ENCODE measurements at regions not wholly inside any gene's neighbourhood (a gene's known extent, or its start where the extent isn't known, plus 50 kb on each side); places are given as distances from the start of the nearest gene placed in this dataset.

DNA sequence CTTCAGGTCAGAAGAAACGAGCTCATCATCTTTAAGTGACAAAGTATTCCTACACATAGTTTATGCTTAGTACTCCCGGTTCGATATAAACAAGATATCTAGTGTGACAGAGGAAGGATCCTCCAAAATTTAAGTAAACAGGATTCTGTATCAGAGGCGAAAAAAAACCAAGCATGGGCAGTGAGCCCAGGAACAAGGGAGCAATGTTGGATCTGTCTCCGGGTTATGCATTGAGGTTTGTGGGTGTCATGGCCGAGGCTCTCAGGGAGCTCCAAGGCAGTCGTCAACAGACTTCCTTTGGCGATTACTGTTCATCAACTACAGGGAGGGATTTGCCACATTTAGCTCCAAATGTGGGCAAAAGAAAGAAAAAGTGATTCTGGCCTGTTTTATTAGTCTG, 319.5 kb downstream of the CBLN4 start:
- CTCF ChIA-PET = no interaction called here
- no peak for DNase-seq (ENCODE audit: extremely low spot score)
- POLR2A ChIA-PET = no interaction called here
- no peak for TF ChIP-seq BHLHE40 (IDR thresholded peaks at IDR 0.05; ENCODE audit: borderline replicate concordance)
- TF ChIP-seq SUZ12 (IDR thresholded peaks at IDR 0.05) = no peak
- no peak for TF ChIP-seq ARNT (IDR thresholded peaks at IDR 0.05)
- TF ChIP-seq HDGF (IDR thresholded peaks at IDR 0.05; ENCODE audit: borderline replicate concordance) = no peak
- TF ChIP-seq NFRKB (IDR thresholded peaks at IDR 0.05) = no peak
- TF ChIP-seq FOXM1 (IDR thresholded peaks at IDR 0.05; ENCODE audit: borderline replicate concordance) = no peak
- no peak for TF ChIP-seq ELF4 (IDR thresholded peaks at IDR 0.05)

- POLR2A ChIA-PET = no interaction called here
- DNase-seq (ENCODE audit: extremely low spot score) = no peak
- TF ChIP-seq LEF1 (IDR thresholded peaks at IDR 0.05; ENCODE audit: borderline replicate concordance) (no peak), FOXA1 (IDR thresholded peaks at IDR 0.05) (no peak), CTBP1 (IDR thresholded peaks at IDR 0.05; ENCODE audit: borderline replicate concordance) (no peak), BHLHE40 (IDR thresholded peaks at IDR 0.05; ENCODE audit: borderline replicate concordance) (no peak), L3MBTL2 (conservative IDR thresholded peaks at IDR 0.05) (no peak), SP1 (IDR thresholded peaks at IDR 0.05) (no peak), ELF4 (IDR thresholded peaks at IDR 0.05) (no peak), HDGF (IDR thresholded peaks at IDR 0.05; ENCODE audit: borderline replicate concordance) (no peak), SUZ12 (IDR thresholded peaks at IDR 0.05) (no peak), FOXK2 (IDR thresholded peaks at IDR 0.05) (no peak), ZNF384 (IDR thresholded peaks at IDR 0.05) (no peak), FOXM1 (IDR thresholded peaks at IDR 0.05; ENCODE audit: borderline replicate concordance) (no peak), TARDBP (IDR thresholded peaks at IDR 0.05) (no peak), ARNT (IDR thresholded peaks at IDR 0.05) (no peak), PKNOX1 (IDR thresholded peaks at IDR 0.05) (no peak)
- CTCF ChIA-PET = no interaction called here
Observed at GRCh38 chr20:55685425-55685824, 319.9 kb downstream of the CBLN4 start.

DNA sequence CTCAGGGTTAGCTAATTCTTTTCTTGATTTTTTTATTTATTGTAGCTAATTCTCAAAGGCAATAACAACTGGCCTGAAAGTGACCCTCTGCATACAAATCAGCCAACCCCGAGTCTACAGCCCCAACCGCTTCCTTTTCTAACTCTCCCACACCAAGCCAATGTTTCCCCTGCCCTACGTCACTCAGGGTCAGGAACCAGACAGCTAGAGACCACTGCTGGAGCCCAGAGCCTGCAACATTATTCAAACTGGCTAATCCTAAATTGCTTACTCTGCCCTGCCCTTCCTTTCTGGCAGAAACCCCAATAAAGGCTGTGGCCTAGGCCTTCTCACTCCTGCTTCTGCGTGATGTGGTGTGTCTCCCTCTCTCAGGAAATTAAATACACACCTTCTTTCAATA, 320.7 kb downstream of the CBLN4 start:
- ChIA-PET CTCF (no interaction called here), POLR2A (no interaction called here)
- no peak for TF ChIP-seq FOXA1 (IDR thresholded peaks at IDR 0.05)
- TF ChIP-seq BHLHE40 (IDR thresholded peaks at IDR 0.05; ENCODE audit: borderline replicate concordance) = no peak
- TF ChIP-seq L3MBTL2 (conservative IDR thresholded peaks at IDR 0.05) = no peak
- no peak for TF ChIP-seq TARDBP (IDR thresholded peaks at IDR 0.05)
- no peak for TF ChIP-seq FOXK2 (IDR thresholded peaks at IDR 0.05)
- TF ChIP-seq ZNF384 (IDR thresholded peaks at IDR 0.05) = no peak
- TF ChIP-seq NFRKB (IDR thresholded peaks at IDR 0.05) = no peak
- no peak for TF ChIP-seq PKNOX1 (IDR thresholded peaks at IDR 0.05)
- no peak for TF ChIP-seq CTBP1 (IDR thresholded peaks at IDR 0.05; ENCODE audit: borderline replicate concordance)
- no peak for DNase-seq (ENCODE audit: extremely low spot score)

DNA sequence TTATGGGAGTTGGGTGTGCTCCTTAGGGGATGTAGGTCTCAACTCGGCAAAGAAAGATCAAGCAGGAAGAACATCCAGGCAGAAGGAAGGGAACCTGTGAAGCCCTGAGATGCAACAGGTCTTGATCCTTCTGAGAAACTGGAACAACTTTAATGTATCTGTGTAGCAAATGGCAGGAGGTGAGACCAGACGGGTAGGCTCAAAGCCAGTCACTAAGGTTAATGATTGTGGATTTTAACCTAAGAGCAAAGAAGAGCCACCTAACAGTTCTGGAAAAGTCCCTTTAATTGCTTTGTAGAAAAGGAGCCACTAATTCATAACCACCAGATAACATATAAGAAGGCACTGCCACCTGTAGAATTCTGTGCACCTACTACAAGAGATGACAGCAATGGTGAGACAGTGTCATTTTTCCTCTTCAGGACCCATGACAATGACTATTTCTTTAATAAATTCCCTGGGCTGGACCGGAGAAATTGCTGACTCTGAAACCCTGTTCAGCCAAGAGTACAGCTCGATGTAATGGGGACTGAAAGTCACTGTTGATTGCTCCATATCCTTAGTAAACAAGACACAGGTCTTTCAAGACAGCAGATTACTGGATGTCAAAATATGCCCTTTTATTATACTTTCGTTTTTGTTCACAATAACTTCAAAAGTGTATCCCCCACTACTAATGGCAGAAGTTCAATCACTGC, 326.2 kb downstream of the CBLN4 start:
- CTCF ChIA-PET = no interaction called here
- POLR2A ChIA-PET = no interaction called here
- DNase-seq (ENCODE audit: extremely low spot score) = no peak
- no peak for TF ChIP-seq HDGF (IDR thresholded peaks at IDR 0.05; ENCODE audit: borderline replicate concordance)
- no peak for TF ChIP-seq FOXK2 (IDR thresholded peaks at IDR 0.05)

DNA sequence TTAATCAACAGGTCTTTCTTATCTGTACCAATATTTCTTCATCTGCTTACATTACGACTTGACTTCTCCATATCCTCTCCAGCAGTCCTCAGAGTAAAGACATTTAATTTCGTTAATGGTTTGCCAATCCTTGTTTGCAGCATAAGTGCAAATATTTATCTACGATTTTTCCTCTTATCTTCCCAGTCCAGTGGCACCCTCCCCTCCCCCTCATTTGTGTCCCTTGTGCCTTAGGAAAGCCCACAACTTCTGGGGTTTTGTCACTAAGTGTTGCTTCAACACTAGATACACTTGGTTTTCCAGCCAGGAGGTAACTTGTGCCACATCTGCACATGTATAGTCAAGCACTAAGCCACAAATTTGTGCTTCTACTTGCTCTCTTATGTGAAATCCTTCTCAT, 327.2 kb downstream of the CBLN4 start:
- ChIA-PET CTCF (no interaction called here), POLR2A (no interaction called here)
- TF ChIP-seq BHLHE40 (IDR thresholded peaks at IDR 0.05; ENCODE audit: borderline replicate concordance) = no peak
- no peak for TF ChIP-seq LEF1 (IDR thresholded peaks at IDR 0.05; ENCODE audit: borderline replicate concordance)
- no peak for TF ChIP-seq ELF4 (IDR thresholded peaks at IDR 0.05)
- TF ChIP-seq SP1 (IDR thresholded peaks at IDR 0.05) = no peak
- TF ChIP-seq L3MBTL2 (conservative IDR thresholded peaks at IDR 0.05) = no peak
- TF ChIP-seq HDGF (IDR thresholded peaks at IDR 0.05; ENCODE audit: borderline replicate concordance) = no peak
- no peak for TF ChIP-seq FOXK2 (IDR thresholded peaks at IDR 0.05)
- TF ChIP-seq FOXM1 (IDR thresholded peaks at IDR 0.05; ENCODE audit: borderline replicate concordance) = no peak
- no peak for TF ChIP-seq PKNOX1 (IDR thresholded peaks at IDR 0.05)
- no peak for TF ChIP-seq ARNT (IDR thresholded peaks at IDR 0.05)
- TF ChIP-seq SUZ12 (IDR thresholded peaks at IDR 0.05) = no peak
- TF ChIP-seq FOXA1 (IDR thresholded peaks at IDR 0.05) = no peak
- TF ChIP-seq NFRKB (IDR thresholded peaks at IDR 0.05) = no peak
- TF ChIP-seq ZNF384 (IDR thresholded peaks at IDR 0.05) = no peak
- TF ChIP-seq TARDBP (IDR thresholded peaks at IDR 0.05) = no peak
- TF ChIP-seq CTBP1 (IDR thresholded peaks at IDR 0.05; ENCODE audit: borderline replicate concordance) = no peak
- no peak for DNase-seq (ENCODE audit: extremely low spot score)

GRCh38 chr20:55677011-55677410, 328.3 kb downstream of the CBLN4 start:
- no peak for DNase-seq (ENCODE audit: extremely low spot score)
- no peak for TF ChIP-seq SUZ12 (IDR thresholded peaks at IDR 0.05)
- TF ChIP-seq HDGF (IDR thresholded peaks at IDR 0.05; ENCODE audit: borderline replicate concordance) = no peak
- TF ChIP-seq ARNT (IDR thresholded peaks at IDR 0.05) = no peak
- TF ChIP-seq LEF1 (IDR thresholded peaks at IDR 0.05; ENCODE audit: borderline replicate concordance) = no peak
- TF ChIP-seq FOXK2 (IDR thresholded peaks at IDR 0.05) = no peak
- no peak for TF ChIP-seq NFRKB (IDR thresholded peaks at IDR 0.05)
- CTCF ChIA-PET = no interaction called here
- POLR2A ChIA-PET = no interaction called here

- no peak for DNase-seq (ENCODE audit: extremely low spot score)
- CTCF ChIA-PET = no interaction called here
- POLR2A ChIA-PET = no interaction called here
- no peak for TF ChIP-seq SP1 (IDR thresholded peaks at IDR 0.05)
- no peak for TF ChIP-seq BHLHE40 (IDR thresholded peaks at IDR 0.05; ENCODE audit: borderline replicate concordance)
- no peak for TF ChIP-seq CTBP1 (IDR thresholded peaks at IDR 0.05; ENCODE audit: borderline replicate concordance)
- TF ChIP-seq ARNT (IDR thresholded peaks at IDR 0.05) = no peak
- no peak for TF ChIP-seq ELF4 (IDR thresholded peaks at IDR 0.05)
- no peak for TF ChIP-seq PKNOX1 (IDR thresholded peaks at IDR 0.05)
- TF ChIP-seq ZNF384 (IDR thresholded peaks at IDR 0.05) = no peak
- no peak for TF ChIP-seq FOXM1 (IDR thresholded peaks at IDR 0.05; ENCODE audit: borderline replicate concordance)
- TF ChIP-seq L3MBTL2 (conservative IDR thresholded peaks at IDR 0.05) = no peak
- no peak for TF ChIP-seq FOXA1 (IDR thresholded peaks at IDR 0.05)
- TF ChIP-seq NFRKB (IDR thresholded peaks at IDR 0.05) = no peak
- no peak for TF ChIP-seq SUZ12 (IDR thresholded peaks at IDR 0.05)
- TF ChIP-seq HDGF (IDR thresholded peaks at IDR 0.05; ENCODE audit: borderline replicate concordance) = no peak
- TF ChIP-seq FOXK2 (IDR thresholded peaks at IDR 0.05) = no peak
- no peak for TF ChIP-seq TARDBP (IDR thresholded peaks at IDR 0.05)
- no peak for TF ChIP-seq LEF1 (IDR thresholded peaks at IDR 0.05; ENCODE audit: borderline replicate concordance)
Observed at GRCh38 chr20:55676097-55676496, 329.2 kb downstream of the CBLN4 start.
